ENCODE measurements at regions not wholly inside any gene's neighbourhood (a gene's known extent, or its start where the extent isn't known, plus 50 kb on each side); places are given as distances from the start of the nearest gene placed in this dataset.

DNA sequence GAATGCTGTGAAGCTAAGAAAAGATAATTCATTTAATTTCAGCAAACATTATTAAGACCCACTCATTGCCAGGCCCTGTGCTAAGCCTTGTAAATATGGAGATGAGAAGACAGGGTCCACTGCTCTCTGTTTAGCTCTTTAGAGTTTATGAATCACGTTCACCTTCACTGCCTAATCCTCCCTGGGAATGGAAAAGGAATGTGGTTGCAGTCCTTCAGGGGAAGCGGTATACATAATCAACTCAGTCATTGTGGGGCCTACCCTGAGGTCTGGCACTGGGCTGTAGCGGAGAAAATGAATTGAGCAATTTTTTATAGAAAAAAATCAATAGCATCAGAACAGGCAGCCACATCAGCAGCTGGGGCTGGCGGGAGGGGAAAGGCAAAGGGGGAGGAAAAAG is 412.1 kb upstream of the NFIA start:
- no peak for ATAC-seq
- H3K27ac ChIP-seq: no peak overlapping the region
- DNase-seq: no peak
- H3K36me3 ChIP-seq: no peaks in the 10 kb centered on the region
- intact Hi-C loops (cut with DNase I): no loop called here
- TF ChIP-seq, protein P1, sequence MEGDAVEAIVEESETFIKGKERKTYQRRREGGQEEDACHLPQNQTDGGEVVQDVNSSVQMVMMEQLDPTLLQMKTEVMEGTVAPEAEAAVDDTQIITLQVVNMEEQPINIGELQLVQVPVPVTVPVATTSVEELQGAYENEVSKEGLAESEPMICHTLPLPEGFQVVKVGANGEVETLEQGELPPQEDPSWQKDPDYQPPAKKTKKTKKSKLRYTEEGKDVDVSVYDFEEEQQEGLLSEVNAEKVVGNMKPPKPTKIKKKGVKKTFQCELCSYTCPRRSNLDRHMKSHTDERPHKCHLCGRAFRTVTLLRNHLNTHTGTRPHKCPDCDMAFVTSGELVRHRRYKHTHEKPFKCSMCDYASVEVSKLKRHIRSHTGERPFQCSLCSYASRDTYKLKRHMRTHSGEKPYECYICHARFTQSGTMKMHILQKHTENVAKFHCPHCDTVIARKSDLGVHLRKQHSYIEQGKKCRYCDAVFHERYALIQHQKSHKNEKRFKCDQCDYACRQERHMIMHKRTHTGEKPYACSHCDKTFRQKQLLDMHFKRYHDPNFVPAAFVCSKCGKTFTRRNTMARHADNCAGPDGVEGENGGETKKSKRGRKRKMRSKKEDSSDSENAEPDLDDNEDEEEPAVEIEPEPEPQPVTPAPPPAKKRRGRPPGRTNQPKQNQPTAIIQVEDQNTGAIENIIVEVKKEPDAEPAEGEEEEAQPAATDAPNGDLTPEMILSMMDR (IDR thresholded peaks at IDR 0.05): no peak
- no peaks in the 10 kb centered on the region for H3K27me3 ChIP-seq
- H3K4me3 ChIP-seq: no peak overlapping the region
- no peaks in the 10 kb centered on the region for H3K4me1 ChIP-seq
- H3K9me3 ChIP-seq: no peaks in the 10 kb centered on the region

DNA sequence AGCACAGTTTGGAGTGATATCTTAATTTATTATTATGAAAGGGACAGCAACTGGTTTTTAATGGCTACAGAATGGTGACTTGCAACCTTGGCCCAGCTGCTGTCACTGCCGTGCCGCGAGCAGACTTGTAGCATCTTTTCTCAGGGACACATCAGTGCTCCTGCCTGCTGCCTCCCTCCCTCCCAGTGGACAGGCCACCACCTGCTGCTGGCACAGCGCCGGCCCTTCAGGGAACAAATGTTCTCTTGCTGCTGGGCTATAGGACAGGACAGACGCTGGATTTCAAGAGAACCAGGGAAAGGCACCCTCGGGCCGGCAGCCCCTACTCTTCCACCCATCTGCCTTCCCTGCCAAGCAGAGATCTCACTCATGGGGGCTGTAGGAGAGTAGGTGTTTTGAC is 413.8 kb upstream of the NFIA start:
- H3K4me1 ChIP-seq: no peaks in the 10 kb centered on the region
- H3K4me3 ChIP-seq: no peak overlapping the region
- no peaks in the 10 kb centered on the region for H3K9me3 ChIP-seq
- TF ChIP-seq, protein P1 (IDR thresholded peaks at IDR 0.05): no peak
- intact Hi-C loops (cut with DNase I): no loop called here
- H3K36me3 ChIP-seq: no peaks in the 10 kb centered on the region
- ATAC-seq (no peak), DNase-seq (no peak)
- no peak overlapping the region for H3K27ac ChIP-seq
- H3K27me3 ChIP-seq: no peaks in the 10 kb centered on the region

DNA sequence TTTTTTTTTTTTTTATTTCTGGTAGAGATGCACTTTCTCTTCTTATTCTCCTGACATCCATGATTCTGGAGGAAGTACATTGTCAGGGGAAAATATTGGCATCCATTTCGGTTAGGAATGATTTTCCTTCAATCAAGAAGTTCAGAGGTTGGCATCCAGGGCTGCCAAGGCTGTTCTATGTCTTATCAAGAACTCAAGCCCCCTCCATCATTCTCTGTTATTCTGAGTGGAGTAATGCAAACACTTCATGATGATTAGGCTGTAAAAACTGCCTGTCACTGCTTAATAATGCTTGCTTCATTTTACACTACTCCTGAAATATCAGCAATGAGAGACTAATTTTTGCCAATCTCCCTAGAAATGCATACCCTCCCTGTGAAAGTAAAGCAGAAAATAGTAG is 417.1 kb upstream of the NFIA start:
- Histone ChIP-seq H3K4me1 (no peaks in the 10 kb centered on the region), H3K36me3 (no peaks in the 10 kb centered on the region), H3K27me3 (no peaks in the 10 kb centered on the region), H3K27ac (no peak overlapping the region), H3K4me3 (no peak overlapping the region), H3K9me3 (no peaks in the 10 kb centered on the region)
- TF ChIP-seq, protein P1 (IDR thresholded peaks at IDR 0.05): no peak
- peak; percentile 24 for ATAC-seq
- DNase-seq: no peak
- intact Hi-C loops (cut with DNase I): no loop called here

DNA sequence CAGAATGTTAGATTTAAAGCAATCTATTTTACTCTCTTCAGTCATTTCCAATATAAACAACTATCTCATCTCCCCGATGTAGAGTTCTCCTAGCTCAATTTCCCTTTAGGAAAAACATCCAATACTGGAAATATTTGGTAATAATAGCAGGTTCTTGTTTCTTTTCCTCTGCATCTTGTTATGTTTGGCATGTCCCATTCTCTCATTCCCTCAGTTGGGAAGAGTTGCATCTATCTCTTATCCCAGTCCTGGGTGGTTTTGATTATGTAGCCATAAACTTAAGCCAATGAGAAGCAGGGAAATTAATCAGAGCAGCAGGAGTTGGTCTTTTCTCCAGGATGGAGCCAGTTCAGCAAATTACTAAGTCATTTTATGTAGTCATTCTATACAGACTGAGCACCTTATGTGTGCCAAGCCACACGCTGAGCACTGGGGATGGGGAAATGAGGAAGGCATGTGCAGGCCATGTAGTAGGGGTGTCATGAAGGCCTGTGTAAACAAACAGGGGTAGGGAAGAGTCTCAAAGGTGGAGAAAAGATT is 418.2 kb upstream of the NFIA start:
- Histone ChIP-seq H3K9me3 (no peaks in the 10 kb centered on the region), H3K4me1 (no peaks in the 10 kb centered on the region), H3K27ac (no peak overlapping the region), H3K4me3 (no peak overlapping the region), H3K36me3 (no peaks in the 10 kb centered on the region), H3K27me3 (no peaks in the 10 kb centered on the region)
- TF ChIP-seq, protein P1 (IDR thresholded peaks at IDR 0.05): no peak
- intact Hi-C loops (cut with DNase I): no loop called here
- ATAC-seq: no peak
- DNase-seq: no peak

DNA sequence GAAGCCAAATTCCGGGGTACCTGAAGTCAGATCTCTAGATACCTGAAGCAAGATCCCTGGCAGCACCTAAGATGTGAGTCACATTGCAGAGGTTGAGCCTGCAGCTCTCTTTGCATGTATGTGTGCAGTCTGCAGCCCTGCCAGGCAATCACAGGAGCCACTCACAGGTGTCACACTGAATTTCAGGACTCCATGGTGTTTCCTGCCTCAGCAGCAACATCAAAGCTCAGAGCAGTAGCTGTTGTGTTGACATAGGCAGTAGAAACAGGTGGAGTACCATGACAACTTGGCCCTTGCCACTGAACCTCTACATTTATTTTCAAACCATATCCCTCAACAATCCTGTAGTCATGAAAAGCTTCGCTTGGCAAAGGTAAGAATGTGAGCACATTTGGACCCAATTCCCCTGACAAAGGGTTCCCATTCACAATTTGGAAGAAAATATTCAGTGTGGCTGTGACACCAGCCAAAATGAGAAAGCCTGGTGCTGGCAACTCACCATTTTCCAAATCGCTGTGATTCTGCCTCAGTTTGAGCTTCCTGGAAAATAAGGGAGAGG is 419.8 kb upstream of the NFIA start:
- TF ChIP-seq, protein P1 (IDR thresholded peaks at IDR 0.05): no peak
- H3K36me3 ChIP-seq: no peaks in the 10 kb centered on the region
- no peaks in the 10 kb centered on the region for H3K27me3 ChIP-seq
- H3K4me3 ChIP-seq: no peak overlapping the region
- intact Hi-C loops (cut with DNase I): no loop called here
- no peaks in the 10 kb centered on the region for H3K9me3 ChIP-seq
- no peaks in the 10 kb centered on the region for H3K4me1 ChIP-seq
- DNase-seq (no peak), ATAC-seq (no peak)
- no peak overlapping the region for H3K27ac ChIP-seq

DNA sequence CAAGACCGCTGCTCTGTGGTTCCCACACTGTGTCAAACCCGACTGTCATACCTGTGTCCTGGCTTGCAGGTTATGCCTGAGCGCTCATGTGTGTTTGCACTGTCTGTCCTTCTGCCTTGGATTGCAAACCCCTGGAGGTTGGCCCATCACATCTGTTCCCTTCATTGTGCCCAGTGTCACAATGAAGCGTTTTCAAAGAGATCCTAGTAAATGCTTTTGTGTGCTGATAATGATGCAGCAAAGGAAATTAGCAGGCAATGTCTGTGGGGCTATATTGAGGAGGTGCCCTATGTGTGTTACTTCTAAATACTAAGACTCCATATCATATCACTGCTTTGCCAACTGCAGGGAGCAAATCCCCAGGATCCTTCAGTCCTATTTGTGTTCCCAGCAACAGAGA is 424.4 kb upstream of the NFIA start:
- Histone ChIP-seq H3K9me3 (no peaks in the 10 kb centered on the region), H3K27ac (no peak overlapping the region), H3K4me1 (no peaks in the 10 kb centered on the region), H3K4me3 (no peak overlapping the region), H3K27me3 (no peaks in the 10 kb centered on the region), H3K36me3 (no peaks in the 10 kb centered on the region)
- DNase-seq: no peak
- intact Hi-C loops (cut with DNase I): no loop called here
- ATAC-seq: no peak
- TF ChIP-seq, protein P1 (IDR thresholded peaks at IDR 0.05): no peak
